Adrenal gland (tissue), 9 donors: ENCODE measurements at regions not wholly inside any gene's neighbourhood (a gene's known extent, or its start where the extent isn't known, plus 50 kb on each side); places are given as distances from the start of the nearest gene placed in this dataset.

Source experiments
- DNase-seq, 7 donors: peaks; one replicate each; pipeline ENCODE4 v3.0.0-alpha.2; 2019 to 2020
- H3K27ac ChIP-seq, 5 donors: fragments of 200-600 bp; sonication (generic) in 4 of 5; 1 replicate in 3 of 5; 2 replicates in 2 of 5; pipeline versions ENCODE4 v1.5.1 to v1.8.0; 2016 to 2020; ENCODE audit warnings: mild to moderate bottlenecking in 1 of 5
- H3K27me3 ChIP-seq: fragments of 200-600 bp; 2 replicates; pipeline ENCODE4 v1.8.0; 2021
- H3K36me3 ChIP-seq, 2 donors: fragments of 200-600 bp; replicated peaks in 1 of 2; 1 replicate in 1 of 2; 2 replicates in 1 of 2; pipeline versions ENCODE4 v1.5.1 to v1.8.0; 2018 to 2022
- H3K4me1 ChIP-seq, 2 donors: fragments of 200-600 bp; replicated peaks in 1 of 2; 1 replicate in 1 of 2; 2 replicates in 1 of 2; pipeline versions ENCODE4 v1.5.1 to v1.8.0; 2018 to 2021
- H3K4me3 ChIP-seq, 4 donors: fragments of 200-600 bp; sonication (generic) in 3 of 4; one replicate each; pipeline ENCODE4 v1.5.1; 2016 to 2018
- H3K9me3 ChIP-seq, 3 donors: fragments of 200-600 bp; sonication (generic) in 1 of 3; replicated peaks in 1 of 3; 1 replicate in 2 of 3; 2 replicates in 1 of 3; pipeline versions ENCODE4 v1.5.1 to v1.8.0; 2016 to 2021
- CTCF ChIP-seq, 6 experiments: fragments of 450-650 bp in 4 of 6; fragments of 200-600 bp in 2 of 6; sonication (generic) in 1 of 6; IDR thresholded peaks; 1 replicate in 5 of 6; 2 replicates in 1 of 6; pipeline versions ENCODE4 v1.5.1 to v1.8.0; 2016 to 2021; ENCODE audit warnings: antibody characterized with exemption in 6 of 6, mild to moderate bottlenecking in 2 of 6, moderate library complexity in 1 of 6
- POLR2A ChIP-seq, 2 donors: fragments of 450-650 bp; IDR thresholded peaks; one replicate each; pipeline ENCODE4 v1.6.1; 2017; ENCODE audit warnings: antibody characterized with exemption in 2 of 2, mild to moderate bottlenecking in 2 of 2, moderate library complexity in 1 of 2
- WGBS, 4 donors: extraction: QIAGEN DNeasy Blood & Tissue Kit in 2 of 4; methylation state at CpG; one replicate each; pipeline versions ENCODE4 v1.1.5 to v1.1.7; 2013 to 2017; 5-methylcytosine and 5-hydroxymethylcytosine counted together
- intact Hi-C, 2 donors: fragments of 100-400 bp; cut with DNase I; formaldehyde crosslinking; loops; one replicate each; pipeline versions ENCODE4 v1.14.1 to v1.15.0; 2022 to 2023
- donor health status: healthy with polysubstance abuse.
- donor health status: Bipolar disorder and iron deficiency.
- donor health status: DM: yes; HTN: yes; CAD: no.
- donor health status: DM: no; HTN: no; CAD: no.
- donor health status: DM: no; HTN: no; CAD: no.

GRCh38 chr6:12584631-12585405 is 131.7 kb upstream of the PHACTR1 start:
- WGBS, 4 donors, result 72 to 81% (median 79%) methylated on average over 14 of the region's 14 CpGs
- H3K4me1 ChIP-seq, result no peaks in the 10 kb centered on the region
- no peak for TF ChIP-seq CTCF (IDR thresholded peaks at IDR 0.05)
- H3K9me3 ChIP-seq, result no peaks in the 10 kb centered on the region
- no peak for DNase-seq
- H3K36me3 ChIP-seq, result no peaks in the 10 kb centered on the region
- intact Hi-C loops, result no loop called here
- no peak overlapping the region for H3K4me3 ChIP-seq
- H3K27ac ChIP-seq, result peak overlapping the region in 1 of 5 donors; percentile 78
- H3K27me3 ChIP-seq, result no peaks in the 10 kb centered on the region

DNA sequence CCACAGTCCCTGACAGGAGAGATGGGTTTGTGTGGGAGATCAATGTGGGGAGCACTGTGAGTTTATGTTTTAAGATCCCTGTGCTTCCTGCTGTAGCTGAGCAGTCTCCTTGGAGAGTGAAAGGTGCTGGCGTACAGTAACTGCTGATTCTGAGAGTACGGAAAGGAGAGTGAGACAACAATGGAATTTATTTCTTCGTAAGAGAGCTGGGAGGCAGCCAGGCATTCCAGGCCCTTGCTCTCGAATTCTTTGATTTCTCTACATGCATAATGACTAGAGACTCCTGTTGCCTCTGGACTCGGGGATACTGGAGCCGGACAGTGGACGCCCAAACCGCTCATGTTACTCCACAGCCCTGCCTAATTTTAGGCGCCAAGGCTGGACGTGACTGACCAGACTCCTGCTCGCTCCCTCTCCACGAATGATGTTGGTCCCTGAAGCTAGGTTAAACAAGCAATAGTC is 131.0 kb upstream of the PHACTR1 start:
- H3K36me3 ChIP-seq, result no peaks in the 10 kb centered on the region
- TF ChIP-seq POLR2A (IDR thresholded peaks at IDR 0.05) (no peak), CTCF (IDR thresholded peaks at IDR 0.05) (no peak)
- intact Hi-C loops, result no loop called here
- peak overlapping the region in 2 of 5 donors; percentile 36 to 78 for H3K27ac ChIP-seq
- peak in 3 of 7 donors; percentile 37 to 69 (median 43) for DNase-seq
- H3K4me1 ChIP-seq, result no peaks in the 10 kb centered on the region
- H3K9me3 ChIP-seq, result no peaks in the 10 kb centered on the region
- no peak overlapping the region for H3K4me3 ChIP-seq
- no peaks in the 10 kb centered on the region for H3K27me3 ChIP-seq
- WGBS, 4 donors, result 63 to 74% (median 71%) methylated on average over 10 to 12 of the region's 12 CpGs

DNA sequence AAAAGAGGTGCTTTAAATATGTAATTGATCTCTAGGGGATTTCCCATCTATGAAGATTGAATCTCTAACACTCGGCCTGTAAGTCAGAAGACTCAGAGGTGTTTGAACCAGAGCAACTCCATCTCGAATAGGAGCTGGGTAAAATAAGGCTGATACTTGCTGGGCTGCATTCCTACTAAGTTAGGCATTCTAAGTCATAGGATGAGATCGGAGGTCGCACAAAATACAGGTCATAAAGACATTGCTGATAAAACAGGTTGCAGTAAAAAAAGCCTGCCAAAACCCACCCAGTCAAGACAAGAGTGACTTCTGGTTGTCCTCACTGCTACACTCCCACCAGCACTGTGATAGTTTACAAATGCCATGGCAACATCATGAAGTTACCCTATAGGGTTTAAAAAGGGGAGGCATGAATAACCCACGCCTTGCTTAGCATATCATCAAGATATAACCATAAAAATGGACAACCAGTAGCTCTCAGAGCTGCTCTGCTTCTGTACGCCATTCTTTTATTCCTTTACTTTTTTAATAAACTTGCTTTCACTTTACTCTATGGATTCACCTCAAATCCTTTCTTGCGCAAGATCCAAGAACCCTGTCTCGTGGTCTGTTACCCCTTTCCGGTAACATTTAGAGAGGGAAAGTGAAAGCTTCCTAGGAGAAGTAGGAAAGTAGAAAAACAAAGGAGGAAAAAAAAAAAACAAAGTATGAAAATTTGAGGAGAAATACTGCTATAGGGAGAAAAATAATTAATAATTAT is 129.7 kb upstream of the PHACTR1 start:
- intact Hi-C loops, result no loop called here
- Histone ChIP-seq H3K4me3 (no peak overlapping the region), H3K4me1 (no peaks in the 10 kb centered on the region), H3K27ac (no peak overlapping the region), H3K9me3 (no peaks in the 10 kb centered on the region), H3K36me3 (no peaks in the 10 kb centered on the region), H3K27me3 (no peaks in the 10 kb centered on the region)
- no peak for DNase-seq
- WGBS, 4 donors, result 76 to 85% (median 83%) methylated on average over 9 of the region's 9 CpGs
- TF ChIP-seq CTCF (IDR thresholded peaks at IDR 0.05) (no peak), POLR2A (IDR thresholded peaks at IDR 0.05) (no peak)

- intact Hi-C loops, result no loop called here
- no peaks in the 10 kb centered on the region for H3K9me3 ChIP-seq
- no peak overlapping the region for H3K27ac ChIP-seq
- H3K4me1 ChIP-seq, result peaks cover 4 to 13% of the 10 kb centered on the region in 2 donors
- TF ChIP-seq CTCF (IDR thresholded peaks at IDR 0.05) (no peak), POLR2A (IDR thresholded peaks at IDR 0.05) (no peak)
- WGBS, 4 donors, result 77 to 92% (median 87%) methylated on average over 2 of the region's 2 CpGs
- no peak overlapping the region for H3K4me3 ChIP-seq
- H3K27me3 ChIP-seq, result no peaks in the 10 kb centered on the region
- DNase-seq, result no peak
- H3K36me3 ChIP-seq, result no peaks in the 10 kb centered on the region
Measured at GRCh38 chr6:12590901-12591300, 125.7 kb upstream of the PHACTR1 start.
